ENCODE measurements at regions not wholly inside any gene's neighbourhood (a gene's known extent, or its start where the extent isn't known, plus 50 kb on each side); places are given as distances from the start of the nearest gene placed in this dataset.

- no peak for TF ChIP-seq CTCF (IDR thresholded peaks at IDR 0.05)
- TF ChIP-seq POLR2A (IDR thresholded peaks at IDR 0.05), result no peak
- Histone ChIP-seq H3K9me3 (no peaks in the 10 kb centered on the region), H3K4me3 (no peak overlapping the region), H3K36me3 (replicated peaks in 1 of 2; ENCODE audit: insufficient read depth in 1 of 2, low read depth in 2 of 2) (no peaks in the 10 kb centered on the region), H3K27ac (no peak overlapping the region), H3K27me3 (no peaks in the 10 kb centered on the region), H3K4me1 (no peaks in the 10 kb centered on the region)
- DNase-seq (no peak), ATAC-seq (no peak)
- WGBS, 2 donors, result 62 to 68% methylated on average over 5 of the region's 5 CpGs
- intact Hi-C loops (cut with DNase I), result no loop called here
These were observed 480.7 kb downstream of the PRKD1 start for GRCh38 chr14:29446971-29447370.

- H3K4me1 ChIP-seq, result no peaks in the 10 kb centered on the region
- ATAC-seq (no peak), DNase-seq (no peak)
- H3K4me3 ChIP-seq, result no peak overlapping the region
- H3K36me3 ChIP-seq (replicated peaks in 1 of 2; ENCODE audit: insufficient read depth in 1 of 2, low read depth in 2 of 2), result no peaks in the 10 kb centered on the region
- no peaks in the 10 kb centered on the region for H3K27me3 ChIP-seq
- 61 to 70% methylated on average over 2 of the region's 2 CpGs for WGBS, 2 donors
- intact Hi-C loops (cut with DNase I), result no loop called here
- H3K9me3 ChIP-seq, result no peaks in the 10 kb centered on the region
- no peak for TF ChIP-seq CTCF (IDR thresholded peaks at IDR 0.05)
- TF ChIP-seq POLR2A (IDR thresholded peaks at IDR 0.05), result no peak
- H3K27ac ChIP-seq, result no peak overlapping the region
These were observed 475.7 kb downstream of the PRKD1 start for GRCh38 chr14:29451941-29452340.

- Histone ChIP-seq H3K4me3 (no peak overlapping the region), H3K27me3 (no peaks in the 10 kb centered on the region), H3K36me3 (replicated peaks in 1 of 2; ENCODE audit: insufficient read depth in 1 of 2, low read depth in 2 of 2) (no peaks in the 10 kb centered on the region), H3K27ac (no peak overlapping the region), H3K4me1 (no peaks in the 10 kb centered on the region), H3K9me3 (no peaks in the 10 kb centered on the region)
- TF ChIP-seq CTCF (IDR thresholded peaks at IDR 0.05) (no peak), POLR2A (IDR thresholded peaks at IDR 0.05) (no peak)
- intact Hi-C loops (cut with DNase I), result no loop called here
- DNase-seq (no peak), ATAC-seq (no peak)
These were observed 474.6 kb downstream of the PRKD1 start for GRCh38 chr14:29453045-29453444.

- intact Hi-C loops (cut with DNase I), result no loop called here
- Histone ChIP-seq H3K4me1 (no peaks in the 10 kb centered on the region), H3K27ac (no peak overlapping the region), H3K9me3 (no peaks in the 10 kb centered on the region), H3K27me3 (no peaks in the 10 kb centered on the region), H3K4me3 (no peak overlapping the region), H3K36me3 (replicated peaks in 1 of 2; ENCODE audit: insufficient read depth in 1 of 2, low read depth in 2 of 2) (no peaks in the 10 kb centered on the region)
- no peak for DNase-seq
- 55 to 71% methylated on average over 4 of the region's 4 CpGs for WGBS, 2 donors
- no peak for ATAC-seq
- TF ChIP-seq POLR2A (IDR thresholded peaks at IDR 0.05), result no peak
- no peak for TF ChIP-seq CTCF (IDR thresholded peaks at IDR 0.05)
These were observed 473.5 kb downstream of the PRKD1 start for GRCh38 chr14:29454026-29454693.

GRCh38 chr14:29458547-29458946, 469.1 kb downstream of the PRKD1 start:
- H3K27me3 ChIP-seq, result no peaks in the 10 kb centered on the region
- intact Hi-C loops (cut with DNase I), result no loop called here
- H3K36me3 ChIP-seq (replicated peaks in 1 of 2; ENCODE audit: insufficient read depth in 1 of 2, low read depth in 2 of 2), result no peaks in the 10 kb centered on the region
- H3K4me3 ChIP-seq, result no peak overlapping the region
- no peak overlapping the region for H3K27ac ChIP-seq
- no peak for TF ChIP-seq POLR2A (IDR thresholded peaks at IDR 0.05)
- TF ChIP-seq CTCF (IDR thresholded peaks at IDR 0.05), result no peak
- H3K9me3 ChIP-seq, result no peaks in the 10 kb centered on the region
- WGBS, 2 donors, result 15 to 16% methylated on average over 1 of the region's 1 CpG
- ATAC-seq (no peak), DNase-seq (no peak)
- no peaks in the 10 kb centered on the region for H3K4me1 ChIP-seq
